Stimulated activated CD4-positive, alpha-beta T cell treated with anti-CD3 and anti-CD28 coated beads, Interleukin-1b, Interleukin-23, amount 100 ng/mL, for 4 hours (primary cell): ENCODE measurements at regions not wholly inside any gene's neighbourhood (a gene's known extent, or its start where the extent isn't known, plus 50 kb on each side); places are given as distances from the start of the nearest gene placed in this dataset.
"Not testable (repeated sequence)": the region's sequence is repeated elsewhere in the genome, so short reads cannot be mapped to it uniquely, and the experiment has no call there.

Source experiments
- DNase-seq, 2 donors: peaks; one replicate each; pipeline ENCODE4 v3.0.0-alpha.2; 2020; ENCODE audit warnings: low read depth in 2 of 2

GRCh38 chr1:58255192-58255591, 291.3 kb downstream of the OMA1 start:
- DNase-seq = no peak

GRCh38 chr1:58251430-58252073, 295.0 kb downstream of the OMA1 start:
- DNase-seq = no peak

- no peak for DNase-seq
Measured at GRCh38 chr1:58250587-58250948, 296.0 kb downstream of the OMA1 start.

- DNase-seq = no peak
Measured at GRCh38 chr1:58249737-58250586, 296.6 kb downstream of the OMA1 start.

- DNase-seq = no peak
Measured at GRCh38 chr1:58249388-58249736, 297.2 kb downstream of the OMA1 start.

GRCh38 chr1:58248791-58249190, 297.7 kb downstream of the OMA1 start:
- DNase-seq = no peak

- no peak for DNase-seq
Measured at GRCh38 chr1:58248072-58248471, 298.5 kb downstream of the OMA1 start.

- DNase-seq = no peak
Measured at GRCh38 chr1:58246549-58246948, 300.0 kb downstream of the OMA1 start.

- no peak for DNase-seq
Measured at GRCh38 chr1:58244872-58245271, 301.7 kb downstream of the OMA1 start.

GRCh38 chr1:58238846-58239245, 307.7 kb downstream of the OMA1 start:
- no peak for DNase-seq

GRCh38 chr1:58233729-58234128, 312.8 kb downstream of the OMA1 start:
- DNase-seq = no peak

GRCh38 chr1:58231204-58231603, 315.3 kb downstream of the OMA1 start:
- no peak for DNase-seq

- DNase-seq = no peak
Measured at GRCh38 chr1:58227604-58228003, 318.9 kb downstream of the OMA1 start.

GRCh38 chr1:58223522-58223921, 323.0 kb downstream of the OMA1 start:
- no peak for DNase-seq

GRCh38 chr1:58220836-58221472, 325.6 kb downstream of the OMA1 start:
- DNase-seq = no peak

GRCh38 chr1:58216169-58216568, 330.4 kb downstream of the OMA1 start:
- not testable (repeated sequence) for DNase-seq

GRCh38 chr1:58214674-58215073, 331.9 kb downstream of the OMA1 start:
- no peak for DNase-seq

GRCh38 chr1:58211869-58212268, 334.7 kb downstream of the OMA1 start:
- DNase-seq = no peak

- no peak for DNase-seq
Measured at GRCh38 chr1:58209575-58209974, 337.0 kb downstream of the OMA1 start.

GRCh38 chr1:58206749-58207148, 339.8 kb downstream of the OMA1 start:
- no peak for DNase-seq

- no peak for DNase-seq
Measured at GRCh38 chr1:58204284-58204683, 342.2 kb downstream of the OMA1 start.

- no peak for DNase-seq
Measured at GRCh38 chr1:58201492-58202106, 344.9 kb downstream of the OMA1 start.

GRCh38 chr1:58200437-58200836, 346.1 kb downstream of the OMA1 start:
- no peak for DNase-seq
